ENCODE measurements at regions not wholly inside any gene's neighbourhood (a gene's known extent, or its start where the extent isn't known, plus 50 kb on each side); places are given as distances from the start of the nearest gene placed in this dataset.
"Not testable (repeated sequence)": the region's sequence is repeated elsewhere in the genome, so short reads cannot be mapped to it uniquely, and the experiment has no call there.

GRCh38 chr11:128052912-128053641 is 534.3 kb downstream of the ETS1 start:
- Histone ChIP-seq H3K4me1 (ENCODE audit: control insufficient read depth, insufficient read depth, low read length) (no peaks in the 10 kb centered on the region), H3K27me3 (ENCODE audit: control insufficient read depth, insufficient read depth, low read length) (no peaks in the 10 kb centered on the region), H3K4me3 (ENCODE audit: low read depth, low read length) (no peak overlapping the region), H3K9ac (ENCODE audit: low read depth, low read length) (no peak overlapping the region), H3K9me3 (ENCODE audit: control insufficient read depth, insufficient read depth, low read length) (no peaks in the 10 kb centered on the region), H3K36me3 (ENCODE audit: control insufficient read depth, insufficient read depth, low read length) (no peaks in the 10 kb centered on the region)

GRCh38 chr11:128048121-128048520 is 539.2 kb downstream of the ETS1 start:
- Histone ChIP-seq H3K4me3 (ENCODE audit: low read depth, low read length) (no peak overlapping the region), H3K9me3 (ENCODE audit: control insufficient read depth, insufficient read depth, low read length) (no peaks in the 10 kb centered on the region), H3K9ac (ENCODE audit: low read depth, low read length) (no peak overlapping the region), H3K27me3 (ENCODE audit: control insufficient read depth, insufficient read depth, low read length) (no peaks in the 10 kb centered on the region), H3K36me3 (ENCODE audit: control insufficient read depth, insufficient read depth, low read length) (no peaks in the 10 kb centered on the region), H3K4me1 (ENCODE audit: control insufficient read depth, insufficient read depth, low read length) (no peaks in the 10 kb centered on the region)

DNA sequence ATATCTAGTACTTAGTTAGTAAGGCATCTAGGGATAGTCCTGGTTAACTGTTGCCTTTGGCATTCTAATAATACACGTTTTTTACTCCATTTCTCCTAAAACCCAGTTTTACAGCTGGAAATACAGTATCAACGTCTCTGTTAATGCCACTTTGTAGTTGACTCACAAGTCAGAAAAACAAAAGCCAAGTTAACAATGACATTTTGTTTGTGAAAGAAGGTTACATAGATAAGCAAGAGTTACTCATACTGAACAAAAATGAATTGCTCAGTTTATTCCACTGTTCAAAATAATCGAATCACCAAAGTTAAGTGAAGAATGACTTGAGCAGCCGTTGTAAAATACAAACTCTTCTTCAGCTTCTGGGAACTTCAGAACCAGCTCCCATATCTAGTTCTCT is 540.3 kb downstream of the ETS1 start:
- no peak overlapping the region for H3K4me3 ChIP-seq (ENCODE audit: low read depth, low read length)
- no peaks in the 10 kb centered on the region for H3K36me3 ChIP-seq (ENCODE audit: control insufficient read depth, insufficient read depth, low read length)
- H3K9me3 ChIP-seq (ENCODE audit: control insufficient read depth, insufficient read depth, low read length) = no peaks in the 10 kb centered on the region
- H3K27me3 ChIP-seq (ENCODE audit: control insufficient read depth, insufficient read depth, low read length) = no peaks in the 10 kb centered on the region
- no peak overlapping the region for H3K9ac ChIP-seq (ENCODE audit: low read depth, low read length)
- no peaks in the 10 kb centered on the region for H3K4me1 ChIP-seq (ENCODE audit: control insufficient read depth, insufficient read depth, low read length)

- no peaks in the 10 kb centered on the region for H3K9me3 ChIP-seq (ENCODE audit: control insufficient read depth, insufficient read depth, low read length)
- no peaks in the 10 kb centered on the region for H3K36me3 ChIP-seq (ENCODE audit: control insufficient read depth, insufficient read depth, low read length)
- no peaks in the 10 kb centered on the region for H3K4me1 ChIP-seq (ENCODE audit: control insufficient read depth, insufficient read depth, low read length)
- no peak overlapping the region for H3K4me3 ChIP-seq (ENCODE audit: low read depth, low read length)
- no peak overlapping the region for H3K9ac ChIP-seq (ENCODE audit: low read depth, low read length)
- H3K27me3 ChIP-seq (ENCODE audit: control insufficient read depth, insufficient read depth, low read length) = no peaks in the 10 kb centered on the region
Measured at GRCh38 chr11:128046213-128046612, 541.1 kb downstream of the ETS1 start.

DNA sequence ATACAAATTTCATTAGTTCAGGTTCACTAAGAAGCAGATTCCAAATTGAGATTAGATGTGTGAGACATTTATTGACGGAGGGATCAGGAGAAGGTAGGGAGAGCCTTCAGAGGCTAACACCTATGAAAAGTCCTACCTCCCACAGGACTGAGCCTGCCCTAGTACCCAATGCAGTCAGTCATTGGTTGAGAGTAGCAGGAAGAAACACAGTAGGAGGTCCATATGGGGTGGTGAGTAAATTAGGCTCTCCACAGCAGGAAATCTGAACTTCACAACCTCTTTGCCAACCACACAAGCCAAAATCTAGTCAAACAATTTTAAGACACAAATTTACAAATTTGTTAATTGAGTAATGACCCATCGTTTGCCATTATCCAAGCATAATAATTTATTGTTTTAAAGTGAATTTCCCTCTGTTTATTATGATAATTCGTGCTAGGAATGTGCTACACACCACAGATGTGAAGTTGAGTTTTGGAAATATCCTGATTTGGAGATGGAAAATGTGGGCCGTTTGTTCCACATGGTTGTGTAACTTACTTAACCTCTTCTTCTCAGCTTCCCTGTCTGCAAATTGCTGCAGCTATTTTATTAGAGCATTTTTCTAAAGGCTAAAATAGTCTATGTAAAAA is 542.1 kb downstream of the ETS1 start:
- Histone ChIP-seq H3K27me3 (ENCODE audit: control insufficient read depth, insufficient read depth, low read length) (no peaks in the 10 kb centered on the region), H3K4me1 (ENCODE audit: control insufficient read depth, insufficient read depth, low read length) (no peaks in the 10 kb centered on the region), H3K36me3 (ENCODE audit: control insufficient read depth, insufficient read depth, low read length) (no peaks in the 10 kb centered on the region), H3K9ac (ENCODE audit: low read depth, low read length) (no peak overlapping the region), H3K4me3 (ENCODE audit: low read depth, low read length) (no peak overlapping the region), H3K9me3 (ENCODE audit: control insufficient read depth, insufficient read depth, low read length) (no peaks in the 10 kb centered on the region)

GRCh38 chr11:128042290-128042751 is 545.0 kb downstream of the ETS1 start:
- no peaks in the 10 kb centered on the region for H3K9me3 ChIP-seq (ENCODE audit: control insufficient read depth, insufficient read depth, low read length)
- no peaks in the 10 kb centered on the region for H3K27me3 ChIP-seq (ENCODE audit: control insufficient read depth, insufficient read depth, low read length)
- H3K4me1 ChIP-seq (ENCODE audit: control insufficient read depth, insufficient read depth, low read length) = no peaks in the 10 kb centered on the region
- H3K9ac ChIP-seq (ENCODE audit: low read depth, low read length) = no peak overlapping the region
- no peak overlapping the region for H3K4me3 ChIP-seq (ENCODE audit: low read depth, low read length)
- no peaks in the 10 kb centered on the region for H3K36me3 ChIP-seq (ENCODE audit: control insufficient read depth, insufficient read depth, low read length)

GRCh38 chr11:128040603-128041002 is 546.8 kb downstream of the ETS1 start:
- Histone ChIP-seq H3K4me1 (ENCODE audit: control insufficient read depth, insufficient read depth, low read length) (no peaks in the 10 kb centered on the region), H3K4me3 (ENCODE audit: low read depth, low read length) (no peak overlapping the region), H3K27me3 (ENCODE audit: control insufficient read depth, insufficient read depth, low read length) (no peaks in the 10 kb centered on the region), H3K9me3 (ENCODE audit: control insufficient read depth, insufficient read depth, low read length) (no peaks in the 10 kb centered on the region), H3K36me3 (ENCODE audit: control insufficient read depth, insufficient read depth, low read length) (peaks cover 2% of the 10 kb centered on the region), H3K9ac (ENCODE audit: low read depth, low read length) (no peak overlapping the region)

GRCh38 chr11:128039140-128040021 is 548.0 kb downstream of the ETS1 start:
- no peaks in the 10 kb centered on the region for H3K4me1 ChIP-seq (ENCODE audit: control insufficient read depth, insufficient read depth, low read length)
- H3K4me3 ChIP-seq (ENCODE audit: low read depth, low read length) = no peak overlapping the region
- no peaks in the 10 kb centered on the region for H3K27me3 ChIP-seq (ENCODE audit: control insufficient read depth, insufficient read depth, low read length)
- no peaks in the 10 kb centered on the region for H3K9me3 ChIP-seq (ENCODE audit: control insufficient read depth, insufficient read depth, low read length)
- H3K36me3 ChIP-seq (ENCODE audit: control insufficient read depth, insufficient read depth, low read length) = peaks cover 2% of the 10 kb centered on the region
- no peak overlapping the region for H3K9ac ChIP-seq (ENCODE audit: low read depth, low read length)

DNA sequence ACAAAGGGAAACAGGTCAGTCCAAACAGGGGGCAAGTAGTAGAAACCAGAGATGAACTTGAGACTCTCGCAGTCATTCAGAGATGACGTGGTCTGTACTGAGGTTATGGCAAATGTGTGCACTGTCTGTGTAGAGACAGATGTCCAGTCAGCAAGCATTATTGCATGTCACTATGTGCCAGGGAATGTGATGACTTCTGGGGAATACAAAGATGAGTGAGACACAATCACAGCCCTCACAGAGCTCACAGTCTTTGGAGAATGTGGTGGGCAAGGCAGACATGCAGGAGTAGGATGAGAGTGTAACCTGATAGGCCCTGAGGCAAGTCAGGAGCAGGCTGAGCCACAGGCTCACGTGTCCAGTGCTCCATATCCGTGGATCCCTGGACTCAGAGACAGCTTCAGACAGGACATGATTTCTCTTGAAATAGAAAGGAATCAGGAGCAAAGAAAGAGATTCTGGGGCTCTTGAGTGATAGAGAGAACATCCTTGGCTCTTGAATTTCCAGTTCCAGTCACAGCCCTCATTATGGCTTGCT is 550.7 kb downstream of the ETS1 start:
- H3K4me1 ChIP-seq (ENCODE audit: control insufficient read depth, insufficient read depth, low read length) = no peaks in the 10 kb centered on the region
- no peak overlapping the region for H3K9ac ChIP-seq (ENCODE audit: low read depth, low read length)
- peaks cover 2% of the 10 kb centered on the region for H3K36me3 ChIP-seq (ENCODE audit: control insufficient read depth, insufficient read depth, low read length)
- no peaks in the 10 kb centered on the region for H3K9me3 ChIP-seq (ENCODE audit: control insufficient read depth, insufficient read depth, low read length)
- no peak overlapping the region for H3K4me3 ChIP-seq (ENCODE audit: low read depth, low read length)
- no peaks in the 10 kb centered on the region for H3K27me3 ChIP-seq (ENCODE audit: control insufficient read depth, insufficient read depth, low read length)

- H3K4me1 ChIP-seq (ENCODE audit: control insufficient read depth, insufficient read depth, low read length) = no peaks in the 10 kb centered on the region
- no peaks in the 10 kb centered on the region for H3K27me3 ChIP-seq (ENCODE audit: control insufficient read depth, insufficient read depth, low read length)
Measured at GRCh38 chr11:128036006-128036405, 551.4 kb downstream of the ETS1 start.

GRCh38 chr11:128031538-128032134 is 555.7 kb downstream of the ETS1 start:
- H3K27me3 ChIP-seq (ENCODE audit: control insufficient read depth, insufficient read depth, low read length); H3K4me1 ChIP-seq (ENCODE audit: control insufficient read depth, insufficient read depth, low read length); H3K9me3 ChIP-seq (ENCODE audit: control insufficient read depth, insufficient read depth, low read length); H3K36me3 ChIP-seq (ENCODE audit: control insufficient read depth, insufficient read depth, low read length); H3K9ac ChIP-seq (ENCODE audit: low read depth, low read length); H3K4me3 ChIP-seq (ENCODE audit: low read depth, low read length): not testable (repeated sequence)

More at GRCh38 chr11:128036006-128036405, 551.4 kb downstream of the ETS1 start:
- Histone ChIP-seq H3K9me3 (ENCODE audit: control insufficient read depth, insufficient read depth, low read length) (no peaks in the 10 kb centered on the region), H3K9ac (ENCODE audit: low read depth, low read length) (no peak overlapping the region), H3K36me3 (ENCODE audit: control insufficient read depth, insufficient read depth, low read length) (peaks cover 2% of the 10 kb centered on the region), H3K4me3 (ENCODE audit: low read depth, low read length) (no peak overlapping the region)

Measured in iPS-15b (cell line).